ENCODE measurements at regions not wholly inside any gene's neighbourhood (a gene's known extent, or its start where the extent isn't known, plus 50 kb on each side); places are given as distances from the start of the nearest gene placed in this dataset.
"Not testable (repeated sequence)": the region's sequence is repeated elsewhere in the genome, so short reads cannot be mapped to it uniquely, and the experiment has no call there.

- no peak for DNase-seq (ENCODE audit: low spot score)
These were observed 1209.9 kb downstream of the NSUN3 start for GRCh38 chr3:95272781-95273180.

- DNase-seq (ENCODE audit: low spot score), result no peak
These were observed 1214.8 kb downstream of the NSUN3 start for GRCh38 chr3:95277613-95278012.

GRCh38 chr3:95280711-95281352 is 1218.0 kb downstream of the NSUN3 start:
- DNase-seq (ENCODE audit: low spot score), result no peak

- DNase-seq (ENCODE audit: low spot score), result no peak
These were observed 1226.4 kb downstream of the NSUN3 start for GRCh38 chr3:95289295-95289694.

- no peak for DNase-seq (ENCODE audit: low spot score)
These were observed 1234.7 kb downstream of the NSUN3 start for GRCh38 chr3:95297581-95297980.

GRCh38 chr3:95302044-95302443 is 1239.2 kb downstream of the NSUN3 start:
- DNase-seq (ENCODE audit: low spot score), result no peak

- no peak for DNase-seq (ENCODE audit: low spot score)
These were observed 1247.7 kb downstream of the NSUN3 start for GRCh38 chr3:95310560-95310959.

GRCh38 chr3:95311272-95311671 is 1248.4 kb downstream of the NSUN3 start:
- DNase-seq (ENCODE audit: low spot score), result no peak

- DNase-seq (ENCODE audit: low spot score), result no peak
These were observed 1249.8 kb downstream of the NSUN3 start for GRCh38 chr3:95312650-95313049.

- DNase-seq (ENCODE audit: low spot score), result no peak
These were observed 1257.1 kb downstream of the NSUN3 start for GRCh38 chr3:95319921-95320494.

- DNase-seq (ENCODE audit: low spot score), result no peak
These were observed 1264.6 kb downstream of the NSUN3 start for GRCh38 chr3:95327478-95327877.

GRCh38 chr3:95333826-95334225 is 1271.0 kb downstream of the NSUN3 start:
- no peak for DNase-seq (ENCODE audit: low spot score)

GRCh38 chr3:95334461-95334860 is 1271.6 kb downstream of the NSUN3 start:
- no peak for DNase-seq (ENCODE audit: low spot score)

- no peak for DNase-seq (ENCODE audit: low spot score)
These were observed 1272.7 kb downstream of the NSUN3 start for GRCh38 chr3:95335517-95335916.

- no peak for DNase-seq (ENCODE audit: low spot score)
These were observed 1275.6 kb downstream of the NSUN3 start for GRCh38 chr3:95338446-95338845.

- DNase-seq (ENCODE audit: low spot score), result no peak
These were observed 1278.5 kb downstream of the NSUN3 start for GRCh38 chr3:95341314-95341713.

- no peak for DNase-seq (ENCODE audit: low spot score)
These were observed 1280.4 kb downstream of the NSUN3 start for GRCh38 chr3:95343228-95343627.

GRCh38 chr3:95343767-95344166 is 1280.9 kb downstream of the NSUN3 start:
- DNase-seq (ENCODE audit: low spot score), result no peak

- DNase-seq (ENCODE audit: low spot score), result not testable (repeated sequence)
These were observed 1285.1 kb downstream of the NSUN3 start for GRCh38 chr3:95347936-95348335.

- no peak for DNase-seq (ENCODE audit: low spot score)
These were observed 1286.0 kb downstream of the NSUN3 start for GRCh38 chr3:95348879-95349278.

GRCh38 chr3:95350049-95350448 is 1287.2 kb downstream of the NSUN3 start:
- DNase-seq (ENCODE audit: low spot score), result no peak

- no peak for DNase-seq (ENCODE audit: low spot score)
These were observed 1288.3 kb downstream of the NSUN3 start for GRCh38 chr3:95351158-95351557.

GRCh38 chr3:95352471-95352870 is 1289.6 kb downstream of the NSUN3 start:
- no peak for DNase-seq (ENCODE audit: low spot score)

- no peak for DNase-seq (ENCODE audit: low spot score)
These were observed 1291.6 kb downstream of the NSUN3 start for GRCh38 chr3:95354489-95354888.

All from AG08395 (cell line).